Neural crest cell (in vitro differentiated cells): ENCODE measurements at regions not wholly inside any gene's neighbourhood (a gene's known extent, or its start where the extent isn't known, plus 50 kb on each side); places are given as distances from the start of the nearest gene placed in this dataset.

Source experiments
- DNase-seq: peaks from one replicate; pipeline ENCODE4 v3.0.0; 2021; ENCODE audit warnings: low read depth, mixed read lengths, low spot score
- H3K27ac Mint-ChIP-seq: one replicate; pipeline ENCODE4 v1.8.0; 2021; ENCODE audit warnings: mild to moderate bottlenecking, mixed read lengths; ENCODE audit not compliant: unreplicated experiment
- H3K27me3 Mint-ChIP-seq: 2 replicates; pipeline ENCODE4 v1.8.0; 2021; ENCODE audit warnings: low read depth, mild to moderate bottlenecking, mixed read lengths
- H3K36me3 Mint-ChIP-seq: 2 replicates; pipeline ENCODE4 v1.8.0; 2021; ENCODE audit warnings: low read depth, mild to moderate bottlenecking, mixed read lengths
- H3K4me1 Mint-ChIP-seq: 2 replicates; pipeline ENCODE4 v1.8.0; 2021; ENCODE audit warnings: mixed read lengths
- H3K4me3 Mint-ChIP-seq: one replicate; pipeline ENCODE4 v1.8.0; 2021; ENCODE audit warnings: mild to moderate bottlenecking, mixed read lengths
- H3K9me3 Mint-ChIP-seq: 2 replicates; pipeline ENCODE4 v1.8.0; 2021; ENCODE audit warnings: mixed read lengths
- TF ChIP-seq, protein P1 (sequence below): fragments of 200-600 bp; sonication (generic); conservative IDR thresholded peaks from 2 replicates; pipeline ENCODE4 v1.5.0; 2021; ENCODE audit warnings: antibody characterized with exemption, mild to moderate bottlenecking

- H3K4me3 Mint-ChIP-seq: no peak overlapping the region
- DNase-seq: no peak
- H3K4me1 Mint-ChIP-seq: peaks cover 47% of the 10 kb centered on the region
- TF ChIP-seq, protein P1, sequence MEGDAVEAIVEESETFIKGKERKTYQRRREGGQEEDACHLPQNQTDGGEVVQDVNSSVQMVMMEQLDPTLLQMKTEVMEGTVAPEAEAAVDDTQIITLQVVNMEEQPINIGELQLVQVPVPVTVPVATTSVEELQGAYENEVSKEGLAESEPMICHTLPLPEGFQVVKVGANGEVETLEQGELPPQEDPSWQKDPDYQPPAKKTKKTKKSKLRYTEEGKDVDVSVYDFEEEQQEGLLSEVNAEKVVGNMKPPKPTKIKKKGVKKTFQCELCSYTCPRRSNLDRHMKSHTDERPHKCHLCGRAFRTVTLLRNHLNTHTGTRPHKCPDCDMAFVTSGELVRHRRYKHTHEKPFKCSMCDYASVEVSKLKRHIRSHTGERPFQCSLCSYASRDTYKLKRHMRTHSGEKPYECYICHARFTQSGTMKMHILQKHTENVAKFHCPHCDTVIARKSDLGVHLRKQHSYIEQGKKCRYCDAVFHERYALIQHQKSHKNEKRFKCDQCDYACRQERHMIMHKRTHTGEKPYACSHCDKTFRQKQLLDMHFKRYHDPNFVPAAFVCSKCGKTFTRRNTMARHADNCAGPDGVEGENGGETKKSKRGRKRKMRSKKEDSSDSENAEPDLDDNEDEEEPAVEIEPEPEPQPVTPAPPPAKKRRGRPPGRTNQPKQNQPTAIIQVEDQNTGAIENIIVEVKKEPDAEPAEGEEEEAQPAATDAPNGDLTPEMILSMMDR: no peak
- H3K9me3 Mint-ChIP-seq: no peaks in the 10 kb centered on the region
- H3K36me3 Mint-ChIP-seq: no peaks in the 10 kb centered on the region
- H3K27me3 Mint-ChIP-seq: no peaks in the 10 kb centered on the region
- peak overlapping the region; percentile 89 for H3K27ac Mint-ChIP-seq
These were observed 88.3 kb downstream of the SOWAHC start for GRCh38 chr2:109702250-109702985.

- Mint-ChIP-seq H3K9me3 (no peaks in the 10 kb centered on the region), H3K36me3 (no peaks in the 10 kb centered on the region), H3K4me3 (no peak overlapping the region), H3K27me3 (no peaks in the 10 kb centered on the region), H3K27ac (no peak overlapping the region), H3K4me1 (peaks cover 47% of the 10 kb centered on the region)
- DNase-seq: no peak
- TF ChIP-seq, protein P1: no peak
These were observed 88.9 kb downstream of the SOWAHC start for GRCh38 chr2:109703077-109703476.

DNA sequence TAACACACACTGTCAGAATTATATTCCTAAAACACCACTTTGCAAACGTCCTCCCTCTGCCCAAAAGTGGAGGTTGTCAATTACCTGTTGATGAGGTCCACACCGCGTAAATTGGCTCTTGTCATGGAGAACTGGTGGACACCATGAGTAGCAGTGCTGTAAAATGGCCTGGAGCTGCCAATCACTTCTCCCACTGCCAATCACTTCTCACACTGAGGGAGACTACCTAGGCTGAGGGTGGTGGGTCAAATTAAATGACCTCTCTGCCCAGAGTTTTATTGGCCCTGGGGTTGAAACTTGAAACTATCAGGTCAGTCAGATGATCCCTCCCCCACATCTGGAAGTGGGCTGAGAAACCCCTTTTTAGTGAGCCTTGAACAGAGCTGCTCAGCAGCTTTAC, 89.6 kb downstream of the SOWAHC start:
- no peak for DNase-seq
- Mint-ChIP-seq H3K4me3 (no peak overlapping the region), H3K36me3 (no peaks in the 10 kb centered on the region), H3K4me1 (peaks cover 44% of the 10 kb centered on the region), H3K9me3 (no peaks in the 10 kb centered on the region), H3K27ac (no peak overlapping the region), H3K27me3 (no peaks in the 10 kb centered on the region)
- TF ChIP-seq, protein P1: no peak

- peaks cover 12% of the 10 kb centered on the region for H3K4me1 Mint-ChIP-seq
- H3K27ac Mint-ChIP-seq: no peak overlapping the region
- no peak for DNase-seq
- no peak overlapping the region for H3K4me3 Mint-ChIP-seq
- TF ChIP-seq, protein P1: no peak
- H3K27me3 Mint-ChIP-seq: no peaks in the 10 kb centered on the region
- H3K36me3 Mint-ChIP-seq: no peaks in the 10 kb centered on the region
- no peaks in the 10 kb centered on the region for H3K9me3 Mint-ChIP-seq
These were observed 86.6 kb upstream of the RGPD5 start for GRCh38 chr2:109707281-109708147.

DNA sequence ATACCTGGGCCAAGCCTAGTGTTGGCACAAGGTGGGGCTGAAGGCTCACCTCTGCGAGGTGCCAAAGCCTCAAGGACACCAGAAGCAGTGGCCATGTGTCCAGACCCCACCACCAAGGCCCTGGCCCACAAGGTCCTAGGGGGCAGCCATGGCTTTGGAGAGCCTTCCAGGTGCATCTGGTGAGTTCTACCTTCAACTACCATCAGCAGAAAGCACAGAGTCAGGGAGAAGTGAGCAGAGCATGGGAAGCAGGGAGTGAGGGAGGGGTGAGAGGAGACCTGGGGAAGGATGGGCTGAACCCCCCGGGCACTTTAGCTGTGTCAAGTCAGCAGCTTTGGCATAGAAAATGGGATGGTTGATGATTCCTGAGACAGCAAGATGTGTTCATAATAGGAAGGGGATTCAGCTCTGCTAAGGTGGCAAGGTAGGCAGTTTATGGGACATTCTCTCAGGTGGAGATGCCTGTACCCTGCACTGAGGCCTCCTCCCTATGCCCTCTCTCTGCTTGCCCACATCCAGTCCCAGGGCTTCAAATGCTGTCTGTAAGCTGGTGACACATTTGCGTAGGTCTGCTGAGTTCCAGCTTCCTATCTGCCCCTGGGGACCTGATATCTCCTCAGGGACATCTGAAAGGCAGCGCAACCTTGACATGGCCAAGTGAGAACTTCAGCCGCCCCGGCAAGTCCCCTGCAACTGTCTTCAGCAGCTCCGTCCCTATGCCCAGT, 83.4 kb upstream of the RGPD5 start:
- H3K36me3 Mint-ChIP-seq: no peaks in the 10 kb centered on the region
- H3K27me3 Mint-ChIP-seq: no peaks in the 10 kb centered on the region
- peaks cover 6% of the 10 kb centered on the region for H3K4me1 Mint-ChIP-seq
- H3K9me3 Mint-ChIP-seq: no peaks in the 10 kb centered on the region
- H3K27ac Mint-ChIP-seq: no peak overlapping the region
- no peak for DNase-seq
- TF ChIP-seq, protein P1: no peak
- H3K4me3 Mint-ChIP-seq: no peak overlapping the region
